ENCODE measurements at regions not wholly inside any gene's neighbourhood (a gene's known extent, or its start where the extent isn't known, plus 50 kb on each side); places are given as distances from the start of the nearest gene placed in this dataset.

DNA sequence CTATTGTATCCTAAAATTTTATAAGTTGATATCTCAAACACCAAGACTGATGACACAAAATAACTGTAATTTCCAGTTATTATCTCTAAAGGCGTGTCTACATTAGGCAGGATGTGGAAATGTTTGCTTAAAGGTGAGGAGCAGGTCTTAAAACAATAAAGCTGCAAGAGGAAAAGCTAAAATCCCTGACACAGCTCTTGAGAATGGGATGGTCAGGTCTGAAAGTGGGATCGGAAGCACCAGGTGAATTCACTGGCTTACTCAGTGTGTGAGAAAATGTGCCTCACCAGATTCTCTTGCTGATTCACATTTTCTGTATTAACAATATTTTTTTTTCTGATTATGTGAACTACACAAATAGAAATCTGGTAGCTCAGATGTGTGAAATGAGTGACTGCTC, 421.9 kb upstream of the ADAMTS5 start:
- H4K20me1 ChIP-seq (ENCODE audit: insufficient read depth, low read length, poor library complexity, severe bottlenecking) = no peaks in the 10 kb centered on the region
- TF ChIP-seq EZH2phosphoT487 (IDR thresholded peaks at IDR 0.05; ENCODE audit: borderline replicate concordance) = no peak
- TF ChIP-seq, protein P1, sequence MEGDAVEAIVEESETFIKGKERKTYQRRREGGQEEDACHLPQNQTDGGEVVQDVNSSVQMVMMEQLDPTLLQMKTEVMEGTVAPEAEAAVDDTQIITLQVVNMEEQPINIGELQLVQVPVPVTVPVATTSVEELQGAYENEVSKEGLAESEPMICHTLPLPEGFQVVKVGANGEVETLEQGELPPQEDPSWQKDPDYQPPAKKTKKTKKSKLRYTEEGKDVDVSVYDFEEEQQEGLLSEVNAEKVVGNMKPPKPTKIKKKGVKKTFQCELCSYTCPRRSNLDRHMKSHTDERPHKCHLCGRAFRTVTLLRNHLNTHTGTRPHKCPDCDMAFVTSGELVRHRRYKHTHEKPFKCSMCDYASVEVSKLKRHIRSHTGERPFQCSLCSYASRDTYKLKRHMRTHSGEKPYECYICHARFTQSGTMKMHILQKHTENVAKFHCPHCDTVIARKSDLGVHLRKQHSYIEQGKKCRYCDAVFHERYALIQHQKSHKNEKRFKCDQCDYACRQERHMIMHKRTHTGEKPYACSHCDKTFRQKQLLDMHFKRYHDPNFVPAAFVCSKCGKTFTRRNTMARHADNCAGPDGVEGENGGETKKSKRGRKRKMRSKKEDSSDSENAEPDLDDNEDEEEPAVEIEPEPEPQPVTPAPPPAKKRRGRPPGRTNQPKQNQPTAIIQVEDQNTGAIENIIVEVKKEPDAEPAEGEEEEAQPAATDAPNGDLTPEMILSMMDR (conservative IDR thresholded peaks at IDR 0.05; ENCODE audit: low read length) = no peak

DNA sequence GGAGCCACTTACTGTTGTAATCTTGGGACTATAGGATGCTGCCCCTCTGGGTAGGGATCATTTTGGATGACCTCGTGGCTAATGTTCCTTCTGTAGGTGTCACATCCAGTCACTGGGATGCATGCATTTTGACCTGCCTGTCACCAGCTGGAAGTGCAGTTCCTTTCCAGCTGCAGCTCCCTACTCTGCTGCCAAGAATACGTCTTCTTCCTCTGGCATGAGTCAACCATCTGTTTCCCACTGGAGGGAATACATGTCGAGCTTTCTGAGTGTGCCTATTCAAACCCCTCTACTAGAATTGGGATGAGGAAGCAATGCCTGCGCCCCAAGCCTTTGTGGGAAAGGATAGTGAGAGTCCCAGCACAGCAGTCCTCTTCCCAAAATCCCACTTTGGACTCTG, 415.5 kb upstream of the ADAMTS5 start:
- H3K4me2 ChIP-seq (ENCODE audit: low read depth, low read length, poor library complexity, severe bottlenecking) = no peak overlapping the region
- TF ChIP-seq EZH2phosphoT487 (IDR thresholded peaks at IDR 0.05; ENCODE audit: borderline replicate concordance) = no peak
- TF ChIP-seq, protein P1 (conservative IDR thresholded peaks at IDR 0.05; ENCODE audit: low read length) = no peak
- H3K9me2 ChIP-seq (replicated peaks; ENCODE audit: low read depth, low read length) = no peaks in the 10 kb centered on the region
- no peaks in the 10 kb centered on the region for H3K79me2 ChIP-seq (ENCODE audit: insufficient read depth, low read length)
- no peaks in the 10 kb centered on the region for H3K27me3 ChIP-seq (ENCODE audit: insufficient read depth, low read length, poor library complexity, severe bottlenecking)
- H3K4me1 ChIP-seq (ENCODE audit: insufficient read depth, low read length, poor library complexity, severe bottlenecking) = no peaks in the 10 kb centered on the region
- H3F3A ChIP-seq (ENCODE audit: low read depth) = no peaks in the 10 kb centered on the region
- H4K20me1 ChIP-seq (ENCODE audit: insufficient read depth, low read length, poor library complexity, severe bottlenecking) = no peaks in the 10 kb centered on the region
- H2AFZ ChIP-seq (ENCODE audit: low read length) = no peak overlapping the region
- H3K9me3 ChIP-seq (ENCODE audit: insufficient read depth, low read depth, low read length) = no peaks in the 10 kb centered on the region; the same call in 1 of the 2 replicates
- H3K9ac ChIP-seq (ENCODE audit: low read depth, low read length, poor library complexity, severe bottlenecking) = no peak overlapping the region
- no peaks in the 10 kb centered on the region for H3K36me3 ChIP-seq (ENCODE audit: insufficient read depth, low read length)
- H3K4me3 ChIP-seq (ENCODE audit: low read length, poor library complexity, severe bottlenecking) = no peak overlapping the region

More for the DNA sequence above, 421.9 kb upstream of the ADAMTS5 start:
- H3K9me2 ChIP-seq (replicated peaks; ENCODE audit: low read depth, low read length) = no peaks in the 10 kb centered on the region
- H3K36me3 ChIP-seq (ENCODE audit: insufficient read depth, low read length) = no peaks in the 10 kb centered on the region
- H3K4me2 ChIP-seq (ENCODE audit: low read depth, low read length, poor library complexity, severe bottlenecking) = no peak overlapping the region
- H3K4me3 ChIP-seq (ENCODE audit: low read length, poor library complexity, severe bottlenecking) = no peak overlapping the region
- no peaks in the 10 kb centered on the region for H3K27me3 ChIP-seq (ENCODE audit: insufficient read depth, low read length, poor library complexity, severe bottlenecking)
- H3K9me3 ChIP-seq (ENCODE audit: insufficient read depth, low read depth, low read length) = no peaks in the 10 kb centered on the region
- no peaks in the 10 kb centered on the region for H3K4me1 ChIP-seq (ENCODE audit: insufficient read depth, low read length, poor library complexity, severe bottlenecking)
- H3K9ac ChIP-seq (ENCODE audit: low read depth, low read length, poor library complexity, severe bottlenecking) = no peak overlapping the region
- H2AFZ ChIP-seq (ENCODE audit: low read length) = no peak overlapping the region
- no peaks in the 10 kb centered on the region for H3F3A ChIP-seq (ENCODE audit: low read depth)
- H3K79me2 ChIP-seq (ENCODE audit: insufficient read depth, low read length) = no peaks in the 10 kb centered on the region

DNA sequence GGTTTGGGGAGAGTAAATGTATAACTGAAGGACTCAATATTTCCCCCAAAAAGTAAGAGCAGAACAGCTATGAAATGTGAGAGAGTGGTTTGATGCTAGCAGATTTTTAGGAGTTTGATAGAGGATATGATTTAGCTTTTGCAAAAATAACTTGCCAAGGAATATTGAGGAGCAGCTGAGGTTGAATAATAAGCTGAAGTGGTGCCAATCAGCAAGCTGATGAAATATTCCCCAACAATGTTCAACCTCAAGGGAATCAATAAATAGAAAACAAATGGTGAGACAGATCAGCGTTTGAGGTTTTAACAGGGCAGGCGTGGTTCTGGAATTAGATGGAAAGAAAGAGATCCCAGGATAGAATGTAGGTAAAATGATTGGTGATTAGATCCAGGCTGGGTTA, 413.4 kb upstream of the ADAMTS5 start:
- H3K4me3 ChIP-seq (ENCODE audit: low read length, poor library complexity, severe bottlenecking) = no peak overlapping the region
- H3K9me2 ChIP-seq (replicated peaks; ENCODE audit: low read depth, low read length) = no peaks in the 10 kb centered on the region
- H3K27me3 ChIP-seq (ENCODE audit: insufficient read depth, low read length, poor library complexity, severe bottlenecking) = no peaks in the 10 kb centered on the region
- H3K9ac ChIP-seq (ENCODE audit: low read depth, low read length, poor library complexity, severe bottlenecking) = no peak overlapping the region
- no peaks in the 10 kb centered on the region for H4K20me1 ChIP-seq (ENCODE audit: insufficient read depth, low read length, poor library complexity, severe bottlenecking)
- H3K4me2 ChIP-seq (ENCODE audit: low read depth, low read length, poor library complexity, severe bottlenecking) = no peak overlapping the region
- TF ChIP-seq, protein P1 (conservative IDR thresholded peaks at IDR 0.05; ENCODE audit: low read length) = no peak
- TF ChIP-seq EZH2phosphoT487 (IDR thresholded peaks at IDR 0.05; ENCODE audit: borderline replicate concordance) = no peak
- H3K4me1 ChIP-seq (ENCODE audit: insufficient read depth, low read length, poor library complexity, severe bottlenecking) = no peaks in the 10 kb centered on the region
- no peaks in the 10 kb centered on the region for H3K79me2 ChIP-seq (ENCODE audit: insufficient read depth, low read length)
- H3K9me3 ChIP-seq (ENCODE audit: insufficient read depth, low read depth, low read length) = no peaks in the 10 kb centered on the region; the same call in 1 of the 2 replicates
- H3K36me3 ChIP-seq (ENCODE audit: insufficient read depth, low read length) = no peaks in the 10 kb centered on the region
- H3F3A ChIP-seq (ENCODE audit: low read depth) = no peaks in the 10 kb centered on the region
- no peak overlapping the region for H2AFZ ChIP-seq (ENCODE audit: low read length)

Data from Loucy (cell line).